ENCODE measurements at regions not wholly inside any gene's neighbourhood (a gene's known extent, or its start where the extent isn't known, plus 50 kb on each side); places are given as distances from the start of the nearest gene placed in this dataset.

- Mint-ChIP-seq H3K27me3 (no peaks in the 10 kb centered on the region), H3K4me3 (ENCODE audit: low read depth) (no peak overlapping the region), H3K36me3 (ENCODE audit: insufficient read depth) (no peaks in the 10 kb centered on the region), H3K4me1 (ENCODE audit: low read depth) (no peaks in the 10 kb centered on the region), H3K27ac (no peak overlapping the region), H3K9me3 (ENCODE audit: low read depth) (peaks cover 3% of the 10 kb centered on the region)
- no peak for DNase-seq (ENCODE audit: low spot score, unreplicated experiment)
- TF ChIP-seq CTCF (IDR thresholded peaks at IDR 0.05; ENCODE audit: unreplicated experiment): no peak
These were observed 183.4 kb upstream of the CDH20 start for GRCh38 chr18:61149786-61150185.

- DNase-seq (ENCODE audit: low spot score, unreplicated experiment): no peak
- no peak for TF ChIP-seq CTCF (IDR thresholded peaks at IDR 0.05; ENCODE audit: unreplicated experiment)
- Mint-ChIP-seq H3K4me1 (ENCODE audit: low read depth) (peaks cover 3% of the 10 kb centered on the region), H3K36me3 (ENCODE audit: insufficient read depth) (no peaks in the 10 kb centered on the region), H3K4me3 (ENCODE audit: low read depth) (no peak overlapping the region), H3K9me3 (ENCODE audit: low read depth) (no peaks in the 10 kb centered on the region), H3K27ac (no peak overlapping the region), H3K27me3 (no peaks in the 10 kb centered on the region)
These were observed 179.7 kb upstream of the CDH20 start for GRCh38 chr18:61153571-61153970.

GRCh38 chr18:61154866-61155265 is 178.4 kb upstream of the CDH20 start:
- DNase-seq (ENCODE audit: low spot score, unreplicated experiment): no peak
- Mint-ChIP-seq H3K27me3 (no peaks in the 10 kb centered on the region), H3K27ac (no peak overlapping the region), H3K36me3 (ENCODE audit: insufficient read depth) (no peaks in the 10 kb centered on the region), H3K4me3 (ENCODE audit: low read depth) (no peak overlapping the region), H3K4me1 (ENCODE audit: low read depth) (peaks cover 3% of the 10 kb centered on the region), H3K9me3 (ENCODE audit: low read depth) (no peaks in the 10 kb centered on the region)
- no peak for TF ChIP-seq CTCF (IDR thresholded peaks at IDR 0.05; ENCODE audit: unreplicated experiment)

GRCh38 chr18:61155586-61155985 is 177.6 kb upstream of the CDH20 start:
- H3K27ac Mint-ChIP-seq: peak overlapping the region; percentile 34
- no peak for DNase-seq (ENCODE audit: low spot score, unreplicated experiment)
- peaks cover 3% of the 10 kb centered on the region for H3K4me1 Mint-ChIP-seq (ENCODE audit: low read depth)
- TF ChIP-seq CTCF (IDR thresholded peaks at IDR 0.05; ENCODE audit: unreplicated experiment): no peak
- H3K4me3 Mint-ChIP-seq (ENCODE audit: low read depth): no peak overlapping the region
- no peaks in the 10 kb centered on the region for H3K9me3 Mint-ChIP-seq (ENCODE audit: low read depth)
- H3K27me3 Mint-ChIP-seq: no peaks in the 10 kb centered on the region
- H3K36me3 Mint-ChIP-seq (ENCODE audit: insufficient read depth): no peaks in the 10 kb centered on the region

GRCh38 chr18:61157451-61157850 is 175.8 kb upstream of the CDH20 start:
- H3K9me3 Mint-ChIP-seq (ENCODE audit: low read depth): no peaks in the 10 kb centered on the region
- no peaks in the 10 kb centered on the region for H3K27me3 Mint-ChIP-seq
- peaks cover 3% of the 10 kb centered on the region for H3K4me1 Mint-ChIP-seq (ENCODE audit: low read depth)
- no peak for TF ChIP-seq CTCF (IDR thresholded peaks at IDR 0.05; ENCODE audit: unreplicated experiment)
- H3K27ac Mint-ChIP-seq: no peak overlapping the region
- H3K36me3 Mint-ChIP-seq (ENCODE audit: insufficient read depth): no peaks in the 10 kb centered on the region
- no peak overlapping the region for H3K4me3 Mint-ChIP-seq (ENCODE audit: low read depth)
- DNase-seq (ENCODE audit: low spot score, unreplicated experiment): no peak
